ENCODE measurements at regions not wholly inside any gene's neighbourhood (a gene's known extent, or its start where the extent isn't known, plus 50 kb on each side); places are given as distances from the start of the nearest gene placed in this dataset.
"Not testable (repeated sequence)": the region's sequence is repeated elsewhere in the genome, so short reads cannot be mapped to it uniquely, and the experiment has no call there.

- DNase-seq, result no peak
Measured at GRCh38 chr10:35876248-35876647, 234.2 kb upstream of the FZD8 start.

DNA sequence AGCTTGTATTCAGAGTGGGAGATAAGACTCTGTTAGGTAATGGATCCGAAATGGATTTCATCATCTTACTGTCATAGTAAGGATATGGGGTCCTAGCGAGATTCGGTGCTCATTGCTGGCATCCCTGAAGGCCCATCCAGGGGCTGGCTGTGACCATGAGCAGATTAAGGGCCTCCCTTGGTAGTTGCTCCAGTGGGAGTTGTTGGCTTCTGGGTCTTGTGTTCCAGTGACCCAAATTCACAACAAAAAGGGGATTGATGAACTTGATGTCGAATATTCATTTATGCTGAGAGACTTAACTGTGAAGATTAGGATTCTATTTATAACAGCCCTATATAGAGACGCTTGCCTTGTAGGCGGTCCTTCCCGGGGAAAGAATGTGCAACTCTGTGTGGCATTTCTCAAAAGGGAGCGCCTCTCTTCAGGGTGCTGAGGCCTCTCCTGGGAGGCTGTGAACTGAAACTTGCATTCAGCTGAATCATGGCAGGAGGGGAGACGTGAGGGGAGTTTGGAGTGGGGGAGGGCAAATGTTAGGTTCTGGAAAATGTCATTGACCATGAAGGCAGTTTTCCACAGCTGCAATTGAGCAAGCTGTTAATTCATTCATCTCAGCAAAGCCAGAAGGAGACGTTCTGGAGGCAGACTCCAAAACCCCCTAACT lies 233.1 kb upstream of the FZD8 start:
- no peak for DNase-seq

GRCh38 chr10:35874311-35875015 lies 232.4 kb upstream of the FZD8 start:
- DNase-seq, result no peak

DNA sequence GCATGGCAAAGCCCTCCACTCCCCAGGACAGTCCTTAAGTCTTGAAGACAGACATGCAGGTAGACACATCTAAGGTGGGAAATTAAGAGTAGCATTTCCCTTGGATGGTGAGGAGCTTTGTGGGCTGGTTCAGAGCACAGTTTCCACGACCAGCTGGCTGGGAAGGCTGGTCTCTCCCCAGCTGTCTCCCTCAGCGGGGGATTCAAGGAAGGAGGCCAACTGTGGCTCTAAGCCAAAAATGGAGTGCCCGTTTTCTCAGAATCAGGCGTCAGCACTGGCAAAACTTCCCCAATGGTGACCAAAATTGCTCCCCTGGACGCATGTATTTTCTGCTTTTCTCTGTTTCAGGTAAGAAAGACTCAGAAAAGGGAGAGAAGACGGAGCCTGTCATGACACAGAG lies 230.6 kb upstream of the FZD8 start:
- no peak for DNase-seq

- DNase-seq, result no peak
Measured at GRCh38 chr10:35870665-35871310, 228.7 kb upstream of the FZD8 start.

GRCh38 chr10:35858676-35859283 lies 216.7 kb upstream of the FZD8 start:
- not testable (repeated sequence) for DNase-seq

DNA sequence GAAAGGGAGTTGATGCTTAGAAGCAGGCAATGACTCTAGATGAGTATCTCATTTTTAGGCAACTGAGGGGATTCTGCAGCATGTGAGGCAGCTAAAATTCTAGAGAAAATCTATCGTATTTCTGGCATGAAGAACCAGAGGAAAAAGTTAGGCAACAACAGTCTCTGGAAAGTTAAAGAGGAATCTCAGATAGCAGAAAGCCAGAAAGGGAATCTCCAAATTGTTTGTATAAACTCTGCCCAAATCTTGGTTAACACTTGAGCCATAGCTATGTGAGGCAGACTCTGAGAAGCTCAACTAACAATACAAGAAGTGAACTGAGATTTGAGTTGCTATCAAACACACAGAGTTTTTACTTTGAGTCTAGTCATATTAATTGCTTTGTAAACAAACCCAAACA lies 215.8 kb upstream of the FZD8 start:
- DNase-seq, result no peak

DNA sequence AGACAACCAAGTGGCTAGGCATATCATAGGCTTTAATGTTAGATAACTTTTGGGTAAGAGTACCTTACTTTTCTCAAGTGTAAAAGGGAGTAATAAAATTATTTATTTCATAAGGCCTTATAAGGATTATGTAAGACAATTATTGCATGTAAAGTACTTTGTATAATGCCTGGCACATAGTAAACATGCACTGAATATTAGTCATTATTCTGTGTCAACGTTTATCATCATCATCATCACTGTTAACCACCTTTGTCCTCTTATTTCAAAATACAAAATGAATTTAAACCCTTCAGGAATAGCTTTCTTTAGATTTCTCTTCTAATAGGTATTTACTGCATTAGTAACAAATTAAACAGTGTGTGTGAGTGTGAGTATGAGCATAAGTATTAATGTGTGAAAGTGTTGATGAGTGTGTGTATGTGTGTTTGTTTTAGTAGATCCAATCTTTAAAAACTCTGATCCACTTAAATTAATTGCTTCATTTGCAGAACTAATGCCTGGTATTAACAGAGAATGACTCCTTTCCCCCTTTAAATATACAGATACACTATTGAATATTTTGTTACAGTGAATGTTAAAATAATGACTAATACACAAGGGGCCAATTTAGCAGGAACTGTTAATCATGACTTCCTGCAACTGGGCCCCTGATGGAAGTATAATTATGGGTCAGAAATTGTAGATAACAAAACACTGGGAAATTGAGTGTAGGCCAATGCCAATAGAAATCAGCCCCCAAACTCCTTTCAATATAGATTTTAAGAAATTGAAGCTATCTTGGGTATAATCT lies 213.3 kb upstream of the FZD8 start:
- DNase-seq, result no peak

- DNase-seq, result no peak
Measured at GRCh38 chr10:35854661-35855060, 212.6 kb upstream of the FZD8 start.

DNA sequence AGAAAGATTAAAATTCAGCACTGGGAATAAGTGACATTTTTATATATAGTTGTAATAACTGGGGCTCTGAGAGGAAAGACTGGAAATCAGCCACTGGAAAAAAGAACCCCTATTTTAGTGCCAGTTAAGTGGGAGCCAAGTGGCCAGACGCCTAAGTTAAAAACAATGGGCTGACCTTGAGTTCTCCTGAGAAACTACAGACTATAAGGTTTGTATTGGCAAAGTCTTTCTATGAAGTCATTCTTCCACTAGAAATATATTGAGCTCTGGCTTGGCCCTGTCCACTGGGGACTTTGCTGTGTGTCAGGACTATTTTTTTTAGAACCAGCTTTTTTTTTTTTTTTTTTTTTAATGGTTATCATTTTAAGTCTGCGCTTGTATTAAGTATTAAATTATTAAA lies 210.6 kb upstream of the FZD8 start:
- DNase-seq, result no peak

DNA sequence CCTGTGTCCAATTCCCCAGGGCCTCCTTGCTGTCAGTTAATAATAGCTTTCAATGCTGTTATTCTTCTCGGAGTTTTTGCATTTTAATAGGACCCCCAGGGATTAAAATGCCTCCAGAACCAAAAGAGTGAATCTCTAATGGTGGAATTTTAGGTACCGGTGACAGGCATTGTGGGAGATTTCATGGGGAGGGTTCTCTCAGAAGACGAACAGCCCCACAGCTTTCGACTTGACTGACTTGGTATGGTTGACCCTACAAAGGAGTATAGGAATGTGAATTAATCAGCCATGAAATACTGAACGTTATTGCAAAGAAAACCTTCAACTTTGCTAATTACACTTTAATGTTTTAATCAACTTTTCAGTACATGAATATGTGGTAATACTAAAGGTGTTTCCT lies 206.3 kb upstream of the FZD8 start:
- no peak for DNase-seq

DNA sequence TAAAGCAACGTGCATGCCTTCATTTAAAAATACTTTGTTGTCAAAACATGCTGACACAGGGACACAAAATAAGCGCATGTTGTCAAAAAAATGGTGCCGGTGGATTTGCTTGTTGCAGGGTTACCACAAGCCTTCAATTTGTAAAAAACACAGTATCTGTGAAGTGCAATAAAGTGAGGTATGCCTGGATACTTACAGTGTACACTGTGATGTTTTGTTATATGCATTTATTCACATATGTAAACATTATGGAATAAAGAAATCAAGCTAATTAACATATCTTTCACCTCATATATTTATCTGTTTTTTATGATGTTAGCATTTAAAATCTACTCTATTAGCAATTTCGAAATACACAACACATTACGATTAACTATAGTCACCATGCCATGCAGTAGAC lies 202.6 kb upstream of the FZD8 start:
- DNase-seq, result no peak

GRCh38 chr10:35843524-35844181 lies 201.6 kb upstream of the FZD8 start:
- DNase-seq, result no peak

DNA sequence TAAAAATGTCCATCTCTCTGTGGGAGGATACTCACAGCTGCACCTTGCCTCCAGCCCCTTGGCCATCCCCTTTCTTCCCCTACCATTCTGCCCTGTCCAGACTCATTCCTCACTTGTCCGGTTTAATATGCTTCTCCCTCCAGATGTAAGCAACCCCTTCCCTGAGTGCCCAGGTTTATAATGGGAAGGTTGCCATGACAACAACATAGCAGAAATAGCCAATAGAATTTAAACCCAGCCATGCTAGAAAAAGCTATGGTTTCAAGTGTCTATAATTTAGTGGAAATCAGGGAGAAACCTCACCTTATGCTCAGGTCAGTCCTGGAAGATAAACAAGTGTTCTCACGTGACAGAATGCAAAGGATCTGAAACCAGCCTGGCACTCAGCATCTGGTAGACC lies 196.0 kb upstream of the FZD8 start:
- no peak for DNase-seq

DNA sequence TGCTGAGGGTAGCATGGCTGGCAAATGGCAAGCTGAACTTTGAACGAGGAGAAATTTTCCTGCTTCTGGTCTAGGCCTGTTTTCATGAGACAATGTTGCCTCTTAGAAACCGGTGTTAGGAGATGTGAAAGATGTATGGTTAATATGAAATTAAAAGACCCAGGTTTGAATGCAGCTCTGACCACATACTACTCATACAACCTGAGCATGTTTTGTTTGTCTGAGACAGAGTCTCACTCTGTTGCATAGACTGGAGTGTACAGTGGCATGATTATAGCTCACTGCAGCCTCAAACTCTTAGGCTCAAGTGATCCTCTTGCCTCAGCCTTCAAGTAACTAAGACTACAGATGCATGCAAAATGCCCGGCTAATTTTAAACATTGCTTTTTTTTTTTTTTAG lies 193.4 kb upstream of the FZD8 start:
- DNase-seq, result no peak

- no peak for DNase-seq
Measured at GRCh38 chr10:35834877-35835494, 192.9 kb upstream of the FZD8 start.

- no peak for DNase-seq
Measured at GRCh38 chr10:35827783-35828182, 185.7 kb upstream of the FZD8 start.

DNA sequence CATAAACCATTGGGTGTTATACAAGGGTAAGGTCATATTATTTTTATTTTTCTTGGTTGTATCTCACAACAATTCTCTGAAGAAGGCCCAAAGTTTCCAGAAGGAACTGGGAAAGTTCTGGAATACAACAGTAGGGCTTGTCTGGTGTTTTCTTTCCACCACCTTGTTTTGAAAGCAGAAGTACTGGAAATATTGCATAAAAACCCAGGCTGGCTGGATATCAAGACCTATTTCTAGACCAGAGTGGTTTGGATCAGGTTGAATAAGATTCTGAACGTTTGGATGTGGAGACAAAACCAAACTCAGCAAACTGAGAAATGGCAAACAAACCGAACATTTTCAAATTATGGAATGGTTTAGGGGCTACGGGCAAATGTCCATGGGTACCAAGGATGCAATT lies 182.6 kb upstream of the FZD8 start:
- DNase-seq, result no peak

DNA sequence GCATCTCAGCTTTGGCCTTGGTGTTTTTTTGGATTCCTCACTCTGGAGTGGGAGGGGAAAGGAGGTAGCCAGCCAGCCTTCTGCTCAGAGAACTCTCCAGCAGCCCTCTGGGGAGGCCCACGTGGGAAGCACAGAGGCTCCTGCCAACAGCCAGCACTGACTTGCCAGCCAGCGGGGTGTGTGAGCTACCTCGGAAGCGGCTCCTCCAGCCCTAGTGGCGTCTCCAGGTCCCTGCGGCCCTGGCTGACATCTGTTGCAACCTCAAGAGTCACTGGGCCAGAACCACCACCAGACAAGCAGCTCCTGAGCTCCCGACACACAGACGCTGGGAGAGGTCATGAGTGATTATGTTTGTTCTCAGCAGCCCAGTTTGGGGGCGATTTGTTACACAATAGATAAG lies 180.2 kb upstream of the FZD8 start:
- DNase-seq, result no peak

DNA sequence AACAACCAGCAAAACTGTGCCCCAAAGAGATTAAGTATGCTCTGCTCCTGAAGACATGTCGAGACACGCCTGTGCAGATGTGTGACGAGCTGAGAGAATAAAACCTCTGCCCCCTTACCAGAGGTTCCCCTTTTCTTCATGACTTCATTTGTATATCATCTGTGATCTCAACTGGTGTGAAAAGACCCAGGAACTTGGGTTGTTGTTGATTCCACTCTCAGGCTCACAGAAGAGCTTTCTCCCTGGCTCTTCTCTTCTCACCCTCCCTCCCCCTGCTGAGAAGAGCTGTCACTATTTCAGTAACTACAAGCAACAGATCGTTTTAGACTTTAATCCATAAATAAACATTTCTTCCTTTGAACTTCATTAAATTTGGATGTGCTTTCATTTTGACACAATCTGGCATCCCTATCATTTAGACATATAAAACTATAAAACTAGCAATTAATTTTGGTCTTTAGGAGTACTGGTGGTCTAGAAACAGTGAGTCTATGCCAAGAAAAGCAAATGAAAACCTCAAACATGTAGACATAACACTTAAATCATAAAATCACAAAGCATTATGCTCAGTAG lies 179.3 kb upstream of the FZD8 start:
- DNase-seq, result no peak

DNA sequence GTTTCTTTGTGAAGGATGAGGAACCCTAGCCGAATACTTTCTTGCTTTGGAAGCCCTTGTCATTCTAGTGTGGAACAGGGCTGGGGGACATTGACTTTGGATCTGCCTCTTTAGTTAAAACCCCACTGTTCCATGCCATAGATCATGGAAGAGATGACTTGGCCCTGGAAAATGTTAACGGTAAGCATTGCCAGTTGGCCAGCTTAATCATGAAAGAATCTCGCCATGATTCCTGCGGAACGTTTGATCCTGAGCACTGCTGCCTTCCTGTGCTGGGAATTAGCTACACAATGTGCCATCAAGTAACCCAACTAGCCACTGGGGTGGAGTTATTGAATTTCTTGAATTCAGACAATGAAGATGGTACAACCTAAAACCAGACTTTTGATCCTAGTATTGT lies 177.6 kb upstream of the FZD8 start:
- no peak for DNase-seq

DNA sequence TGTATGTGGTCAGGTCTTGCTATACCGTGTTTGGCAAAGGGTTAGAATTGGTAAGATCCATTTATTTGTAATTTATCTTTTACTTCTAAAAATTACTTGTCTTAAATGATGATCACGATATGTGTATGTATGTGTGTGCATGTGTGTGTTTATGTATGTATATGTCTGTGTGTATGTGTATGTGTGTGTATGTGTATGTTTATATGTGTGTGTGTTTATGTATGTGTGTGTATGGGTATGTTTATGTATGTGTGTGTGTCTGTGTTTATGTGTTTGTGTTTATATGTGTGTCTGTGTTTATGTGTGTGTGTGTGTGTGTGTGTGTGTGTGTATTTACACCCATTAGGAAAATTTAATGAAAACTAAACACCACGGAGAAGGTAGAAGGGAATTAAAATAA lies 176.9 kb upstream of the FZD8 start:
- no peak for DNase-seq

Data from RPMI8226 (cell line).